OCI-LY7 (cell line): ENCODE measurements at regions not wholly inside any gene's neighbourhood (a gene's known extent, or its start where the extent isn't known, plus 50 kb on each side); places are given as distances from the start of the nearest gene placed in this dataset.
"Not testable (repeated sequence)": the region's sequence is repeated elsewhere in the genome, so short reads cannot be mapped to it uniquely, and the experiment has no call there.

Source experiments
- BruUV-seq: library from RNA; stranded (reverse); fragments of 400-500 nt; replicated peaks from 2 replicates; lab custom pipeline; 2021; lab: Mats Ljungman, UMichigan
- CTCF ChIA-PET: fragments of 300-600 bp; sonication (Branson Sonifier 250); formaldehyde crosslinking; loops from one replicate; lab custom pipeline; 2022; ENCODE audit warnings: antibody characterized with exemption; ENCODE audit not compliant: unreplicated experiment; lab: Charles Lee
- POLR2A ChIA-PET: fragments of 300-600 bp; sonication (Branson Sonifier 250); formaldehyde crosslinking; loops from one replicate; lab custom pipeline; 2022; ENCODE audit warnings: antibody characterized with exemption; lab: Charles Lee
- DNase-seq: peaks from one replicate; pipeline ENCODE4 v3.0.0-alpha.2; 2015; ENCODE audit warnings: low spot score
- H2AFZ ChIP-seq: fragments of 200-600 bp; sonication (generic), shearing (Covaris generic); 2 replicates; pipeline ENCODE4 v1.6.1; 2014; ENCODE audit warnings: mild to moderate bottlenecking, antibody characterized with exemption, low read length, moderate library complexity
- H3K27ac ChIP-seq: fragments of 200-600 bp; sonication (generic); 2 replicates; pipeline ENCODE4 v1.5.1; 2014; ENCODE audit warnings: mixed run types, low read depth, mild to moderate bottlenecking, moderate library complexity, low read length, inconsistent platforms; ENCODE audit not compliant: poor library complexity, severe bottlenecking
- H3K36me3 ChIP-seq: fragments of 200-600 bp; sonication (generic); 2 replicates; pipeline ENCODE4 v1.6.1; 2014; ENCODE audit warnings: mild to moderate bottlenecking, antibody characterized with exemption, low read length, moderate library complexity, mixed read lengths; ENCODE audit not compliant: insufficient read depth
- H3K4me1 ChIP-seq: fragments of 200-600 bp; sonication (generic); 2 replicates; pipeline ENCODE4 v1.5.1; 2014; ENCODE audit warnings: mild to moderate bottlenecking, low read length; ENCODE audit not compliant: insufficient read depth, poor library complexity, severe bottlenecking
- H3K4me2 ChIP-seq: fragments of 200-600 bp; sonication (generic); 2 replicates; pipeline ENCODE4 v1.6.1; 2014; ENCODE audit warnings: mild to moderate bottlenecking, low read length
- H3K4me3 ChIP-seq: fragments of 200-600 bp; sonication (generic); 2 replicates; pipeline ENCODE4 v1.5.1; 2014; ENCODE audit warnings: mild to moderate bottlenecking, low read depth, low read length; ENCODE audit not compliant: poor library complexity, severe bottlenecking
- H3K79me2 ChIP-seq: fragments of 200-600 bp; sonication (generic); 2 replicates; pipeline ENCODE4 v1.6.1; 2016; ENCODE audit warnings: low read depth, mild to moderate bottlenecking, low read length, moderate library complexity, mixed read lengths; ENCODE audit not compliant: insufficient read depth
- H3K9me2 ChIP-seq: fragments of 200-600 bp; sonication (generic); 2 replicates; pipeline ENCODE4 v1.6.1; 2016; ENCODE audit warnings: mild to moderate bottlenecking, low read length, mixed read lengths; ENCODE audit not compliant: insufficient read depth
- H3K9me3 ChIP-seq: fragments of 200-600 bp; sonication (generic); 2 replicates; pipeline ENCODE4 v1.6.1; 2014; ENCODE audit warnings: mild to moderate bottlenecking, mixed run types, low read length, mixed read lengths
- H4K20me1 ChIP-seq: fragments of 200-600 bp; sonication (generic); 2 replicates; pipeline ENCODE4 v1.6.1; 2014; ENCODE audit warnings: mild to moderate bottlenecking, antibody characterized with exemption, low read length, moderate library complexity, mixed read lengths; ENCODE audit not compliant: insufficient read depth
- CTCF ChIP-seq: fragments of 200-600 bp; sonication (generic); conservative IDR thresholded peaks from 2 replicates; pipeline ENCODE4 v1.5.1; 2014; ENCODE audit warnings: mild to moderate bottlenecking, antibody characterized with exemption, low read length, moderate library complexity, mixed read lengths
- EZH2phosphoT487 ChIP-seq: fragments of 200-600 bp; sonication (generic); IDR thresholded peaks from 2 replicates; pipeline ENCODE4 v1.6.1; 2018; ENCODE audit warnings: low read depth, borderline replicate concordance, mild to moderate bottlenecking, mixed run types, antibody characterized with exemption, low read length, moderate library complexity, mixed read lengths
- intact Hi-C: fragments of 100-400 bp; cut with micrococcal nuclease; formaldehyde crosslinking; loops from one replicate; pipeline ENCODE4 v1.10.0; 2022; ENCODE audit not compliant: unreplicated experiment

- Histone ChIP-seq H3K27ac (no peak overlapping the region), H3K79me2 (no peaks in the 10 kb centered on the region), H3K4me3 (no peak overlapping the region), H3K36me3 (no peaks in the 10 kb centered on the region), H3K4me1 (peaks cover 15% of the 10 kb centered on the region), H3K9me2 (no peaks in the 10 kb centered on the region), H4K20me1 (no peaks in the 10 kb centered on the region), H2AFZ (no peak overlapping the region), H3K4me2 (no peak overlapping the region), H3K9me3 (no peaks in the 10 kb centered on the region)
- no peak for DNase-seq
- BruUV-seq: no TSS peak
- intact Hi-C loops: no loop called here
- CTCF ChIA-PET: no interaction called here
- TF ChIP-seq CTCF (no peak), EZH2phosphoT487 (no peak)
- POLR2A ChIA-PET: no interaction called here
These were observed 355.5 kb downstream of the BCL11B start for GRCh38 chr14:98916476-98916875.

GRCh38 chr14:98919434-98919833, 352.6 kb downstream of the BCL11B start:
- POLR2A ChIA-PET: interaction anchor here (0.6 kb wide), 1 partner anchor 207 kb away, joined by 3 read pairs; no protein-coding TSS in a partner anchor
- H3K36me3 ChIP-seq: no peaks in the 10 kb centered on the region
- no peak for DNase-seq
- CTCF ChIA-PET: no interaction called here
- no peaks in the 10 kb centered on the region for H4K20me1 ChIP-seq
- no peak overlapping the region for H3K4me3 ChIP-seq
- intact Hi-C loops: no loop called here
- no peak overlapping the region for H3K27ac ChIP-seq
- H3K9me3 ChIP-seq: no peaks in the 10 kb centered on the region
- H3K4me1 ChIP-seq: peaks cover 5% of the 10 kb centered on the region
- H3K4me2 ChIP-seq: no peak overlapping the region
- TF ChIP-seq CTCF (no peak), EZH2phosphoT487 (no peak)
- no peaks in the 10 kb centered on the region for H3K9me2 ChIP-seq
- H2AFZ ChIP-seq: no peak overlapping the region
- BruUV-seq: no TSS peak
- no peaks in the 10 kb centered on the region for H3K79me2 ChIP-seq

- H3K27ac ChIP-seq, H3K9me3 ChIP-seq, H3K36me3 ChIP-seq, DNase-seq, H3K4me2 ChIP-seq, BruUV-seq, H3K4me3 ChIP-seq, H2AFZ ChIP-seq, H3K9me2 ChIP-seq, H3K79me2 ChIP-seq, H4K20me1 ChIP-seq, POLR2A ChIA-PET, CTCF ChIA-PET: not testable (repeated sequence)
- H3K4me1 ChIP-seq: peaks cover 18% of the 10 kb centered on the region
- intact Hi-C loops: loop anchor here (10.0 kb wide), 1 partner anchor 197 kb away; no protein-coding TSS in a partner anchor
These were observed 350.7 kb downstream of the BCL11B start for GRCh38 chr14:98921306-98921705.
